WTC11 (cell line): ENCODE measurements at regions not wholly inside any gene's neighbourhood (a gene's known extent, or its start where the extent isn't known, plus 50 kb on each side); places are given as distances from the start of the nearest gene placed in this dataset.
A peak's percentile ranks its signal among the peaks of the same experiment; 100 is the strongest.

ENCODE experiments used
- ATAC-seq: fragments of 200-7000 bp; cut with Tn5 transposase; 2 replicates; pipeline ENCODE4 v1.10.0; 2021; ENCODE audit warnings: mild to moderate bottlenecking, moderate library complexity
- CTCF ChIA-PET: fragments of 300-600 bp; sonication (Branson Sonifier 250); formaldehyde crosslinking; loops from one replicate; lab custom pipeline; 2021; ENCODE audit warnings: antibody characterized with exemption; lab: Charles Lee
- POLR2A ChIA-PET: fragments of 350-600 bp; sonication (Branson Sonifier 250); formaldehyde crosslinking; loops from one replicate; lab custom pipeline; 2021; ENCODE audit warnings: antibody characterized with exemption; lab: Charles Lee
- DNase-seq: peaks from one replicate; pipeline ENCODE4 v3.0.0; 2021; ENCODE audit warnings: low spot score
- H3K27ac Mint-ChIP-seq: 2 replicates; pipeline ENCODE4 v1.8.0; 2021; ENCODE audit warnings: mixed read lengths
- H3K27me3 Mint-ChIP-seq: 2 replicates; pipeline ENCODE4 v1.8.0; 2021; ENCODE audit warnings: low read depth, mild to moderate bottlenecking, moderate library complexity, mixed read lengths
- H3K36me3 Mint-ChIP-seq: 2 replicates; pipeline ENCODE4 v1.8.0; 2021; ENCODE audit warnings: mixed read lengths
- H3K4me1 Mint-ChIP-seq: 2 replicates; pipeline ENCODE4 v1.8.0; 2022; ENCODE audit warnings: mixed read lengths
- H3K4me3 Mint-ChIP-seq: 2 replicates; pipeline ENCODE4 v1.8.0; 2021; ENCODE audit warnings: mild to moderate bottlenecking, moderate library complexity, mixed read lengths
- H3K9me3 Mint-ChIP-seq: 2 replicates; pipeline ENCODE4 v1.8.0; 2021; ENCODE audit warnings: mixed read lengths
- CDX4 ChIP-seq: fragments of 250-450 bp; sonication (Bioruptor Pico); IDR thresholded peaks from 2 replicates; pipeline ENCODE4 v1.9.0; 2021; ENCODE audit warnings: moderate library complexity, mild to moderate bottlenecking, inconsistent platforms, borderline replicate concordance
- ERG ChIP-seq: fragments of 250-450 bp; sonication (Bioruptor Pico); IDR thresholded peaks from 2 replicates; pipeline ENCODE4 v1.8.0; 2021; ENCODE audit warnings: mild to moderate bottlenecking
- MYBL2 ChIP-seq: sonication (generic); formaldehyde crosslinking; IDR thresholded peaks from 2 replicates; pipeline ENCODE4 v1.8.1; 2023; ENCODE audit warnings: mild to moderate bottlenecking, moderate library complexity, missing genetic modification reagents
- NFATC4 ChIP-seq: fragments of 250-450 bp; sonication (Bioruptor Pico); IDR thresholded peaks from 2 replicates; pipeline ENCODE4 v1.9.0; 2021; ENCODE audit warnings: mild to moderate bottlenecking
- OVOL2 ChIP-seq: fragments of 250-450 bp; sonication (Bioruptor Pico); IDR thresholded peaks from 2 replicates; pipeline ENCODE4 v1.9.0; 2021; ENCODE audit warnings: mild to moderate bottlenecking, borderline replicate concordance
- PRDM15 ChIP-seq: sonication (generic); formaldehyde crosslinking; IDR thresholded peaks from 2 replicates; pipeline ENCODE4 v1.8.0; 2022; ENCODE audit warnings: missing genetic modification reagents
- PREB ChIP-seq: sonication (generic); formaldehyde crosslinking; IDR thresholded peaks from 2 replicates; pipeline ENCODE4 v1.8.1; 2022; ENCODE audit warnings: mild to moderate bottlenecking, missing genetic modification reagents, moderate library complexity, borderline replicate concordance
- PRRX2 ChIP-seq: fragments of 250-450 bp; sonication (Bioruptor Pico); IDR thresholded peaks from 2 replicates; pipeline ENCODE4 v1.8.0; 2021; ENCODE audit warnings: mild to moderate bottlenecking
- STAT6 ChIP-seq: sonication (generic); formaldehyde crosslinking; conservative IDR thresholded peaks from 2 replicates; pipeline ENCODE4 v1.8.1; 2023; ENCODE audit warnings: mild to moderate bottlenecking, low read depth, missing genetic modification reagents, moderate library complexity
- ZNF121 ChIP-seq: sonication (generic); formaldehyde crosslinking; IDR thresholded peaks from 2 replicates; pipeline ENCODE4 v1.8.0; 2023; ENCODE audit warnings: missing genetic modification reagents
- ZNF281 ChIP-seq: sonication (generic); formaldehyde crosslinking; IDR thresholded peaks from 2 replicates; pipeline ENCODE4 v1.8.0; 2023; ENCODE audit warnings: mild to moderate bottlenecking, missing genetic modification reagents
- ZNF423 ChIP-seq: fragments of 250-450 bp; sonication (Bioruptor Pico); IDR thresholded peaks from 2 replicates; pipeline ENCODE4 v2.1.2; 2022; ENCODE audit warnings: mild to moderate bottlenecking, moderate library complexity
- ZSCAN18 ChIP-seq: fragments of 250-450 bp; sonication (Bioruptor Pico); IDR thresholded peaks from 2 replicates; pipeline ENCODE4 v2.1.2; 2022; ENCODE audit warnings: mild to moderate bottlenecking, moderate library complexity

GRCh38 chr2:31666878-31667277 is 86.1 kb upstream of the SRD5A2 start (continued):
- TF ChIP-seq ZNF281 (CRISPR knock-in tag) (no peak), OVOL2 (no peak), PREB (no peak), MYBL2 (no peak), PRDM15 (CRISPR knock-in tag) (no peak), STAT6 (CRISPR knock-in tag) (no peak), ZNF423 (CRISPR knock-in tag) (no peak)

GRCh38 chr2:31664949-31665724 is 84.4 kb upstream of the SRD5A2 start:
- CTCF ChIA-PET: no interaction called here
- Mint-ChIP-seq H3K4me3 (no peak overlapping the region), H3K27ac (no peak overlapping the region), H3K4me1 (no peaks in the 10 kb centered on the region), H3K9me3 (peaks cover 16% of the 10 kb centered on the region), H3K27me3 (no peaks in the 10 kb centered on the region), H3K36me3 (no peaks in the 10 kb centered on the region)
- TF ChIP-seq ZNF121 (CRISPR knock-in tag) (peak; percentile 73), PRRX2 (CRISPR knock-in tag) (no peak)
- POLR2A ChIA-PET: no interaction called here
- no peak for DNase-seq
- no peak for ATAC-seq

GRCh38 chr2:31660812-31661335 is 80.1 kb upstream of the SRD5A2 start:
- ChIA-PET CTCF (no interaction called here), POLR2A (no interaction called here)
- H3K4me1 Mint-ChIP-seq: no peaks in the 10 kb centered on the region
- TF ChIP-seq ERG (CRISPR knock-in tag) (no peak), NFATC4 (CRISPR knock-in tag) (no peak), ZNF121 (CRISPR knock-in tag) (no peak), ZSCAN18 (CRISPR knock-in tag) (no peak), CDX4 (no peak), PRDM15 (CRISPR knock-in tag) (no peak)

More at GRCh38 chr2:31660812-31661335, 80.1 kb upstream of the SRD5A2 start:
- H3K9me3 Mint-ChIP-seq: peaks cover 8% of the 10 kb centered on the region
- peaks cover 3% of the 10 kb centered on the region for H3K27me3 Mint-ChIP-seq
- H3K36me3 Mint-ChIP-seq: no peaks in the 10 kb centered on the region
- DNase-seq (no peak), ATAC-seq (no peak)
- H3K4me3 Mint-ChIP-seq: no peak overlapping the region
- no peak overlapping the region for H3K27ac Mint-ChIP-seq
